GM23248 (cell line): ENCODE measurements at regions not wholly inside any gene's neighbourhood (a gene's known extent, or its start where the extent isn't known, plus 50 kb on each side); places are given as distances from the start of the nearest gene placed in this dataset.

Experiments
- EZH2 ChIP-seq: fragments of 200-600 bp; sonication (generic); IDR thresholded peaks from 2 replicates; pipeline ENCODE4 v1.6.1; 2018; ENCODE audit warnings: antibody characterized with exemption, mild to moderate bottlenecking; ENCODE audit not compliant: insufficient read depth, poor library complexity, severe bottlenecking
- EZH2phosphoT487 ChIP-seq: fragments of 200-600 bp; sonication (generic); IDR thresholded peaks from 2 replicates; pipeline ENCODE4 v1.6.1; 2018; ENCODE audit warnings: antibody characterized with exemption, moderate library complexity, mild to moderate bottlenecking, low read depth; ENCODE audit not compliant: insufficient read depth

DNA sequence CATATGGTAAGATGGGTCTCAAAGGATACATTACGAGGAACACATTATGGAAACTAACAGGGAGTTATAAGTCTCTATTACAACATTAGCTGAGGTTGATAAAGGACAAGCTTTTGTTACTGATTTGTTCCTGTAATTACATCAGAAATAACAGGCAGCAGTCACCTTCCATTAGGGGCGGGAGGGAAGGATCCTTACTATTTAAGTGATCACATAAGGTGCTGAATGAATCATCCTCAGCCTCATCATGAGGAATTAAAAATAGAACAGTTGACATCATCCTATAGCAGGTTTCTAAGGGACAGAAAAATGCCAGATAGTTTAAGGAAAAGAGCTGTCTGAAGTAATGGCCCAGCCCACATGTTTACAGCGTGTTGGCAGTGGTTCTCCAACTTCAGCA, 86.9 kb upstream of the MGAT5 start:
- TF ChIP-seq EZH2 (no peak), EZH2phosphoT487 (no peak)
